Activated B cell treated with CpG ODN at 0.5 μM for 24 hours (primary cell): ENCODE measurements at regions not wholly inside any gene's neighbourhood (a gene's known extent, or its start where the extent isn't known, plus 50 kb on each side); places are given as distances from the start of the nearest gene placed in this dataset.

ENCODE experiments used
- ATAC-seq: fragments of 200-7000 bp; cut with Tn5 transposase; one replicate; pipeline ENCODE4 v1.10.0; 2021; ENCODE audit warnings: low read depth, mild to moderate bottlenecking, moderate library complexity
- CTCF ChIA-PET: fragments of 350-600 bp; sonication (Branson Sonifier 250); formaldehyde crosslinking; loops from one replicate; lab custom pipeline; 2021; ENCODE audit warnings: antibody characterized with exemption; lab: Charles Lee
- POLR2A ChIA-PET: fragments of 350-600 bp; sonication (Branson Sonifier 250); formaldehyde crosslinking; loops from one replicate; lab custom pipeline; 2021; ENCODE audit warnings: antibody characterized with exemption; lab: Charles Lee
- DNase-seq: peaks from one replicate; pipeline ENCODE4 v3.0.0; 2022
- H3K27ac Mint-ChIP-seq: one replicate; pipeline ENCODE4 v1.8.0; 2020; ENCODE audit warnings: mixed read lengths
- H3K27me3 Mint-ChIP-seq: one replicate; pipeline ENCODE4 v1.8.0; 2021; ENCODE audit warnings: mixed read lengths
- H3K36me3 Mint-ChIP-seq: one replicate; pipeline ENCODE4 v1.8.0; 2021; ENCODE audit warnings: low read depth, mixed read lengths
- H3K4me1 Mint-ChIP-seq: one replicate; pipeline ENCODE4 v1.8.0; 2021; ENCODE audit warnings: mixed read lengths
- H3K4me3 Mint-ChIP-seq: one replicate; pipeline ENCODE4 v1.8.0; 2020; ENCODE audit warnings: mild to moderate bottlenecking, mixed read lengths
- H3K9me3 Mint-ChIP-seq: one replicate; pipeline ENCODE4 v1.8.0; 2020; ENCODE audit warnings: mixed read lengths
- CTCF ChIP-seq: fragments of 200-600 bp; IDR thresholded peaks from one replicate; pipeline ENCODE4 v1.8.0; 2022; ENCODE audit warnings: antibody characterized with exemption, mild to moderate bottlenecking
- intact Hi-C: fragments of 100-400 bp; cut with micrococcal nuclease; formaldehyde crosslinking; loops from one replicate; pipeline ENCODE4 v1.15.1; 2024

- ATAC-seq, result no peak
- no peak for TF ChIP-seq CTCF
- peaks cover 12% of the 10 kb centered on the region for H3K9me3 Mint-ChIP-seq
- H3K36me3 Mint-ChIP-seq, result no peaks in the 10 kb centered on the region
- H3K4me3 Mint-ChIP-seq, result no peak overlapping the region
- intact Hi-C loops, result no loop called here
- ChIA-PET POLR2A (no interaction called here), CTCF (no interaction called here)
- no peaks in the 10 kb centered on the region for H3K4me1 Mint-ChIP-seq
- no peak overlapping the region for H3K27ac Mint-ChIP-seq
- DNase-seq, result no peak
- H3K27me3 Mint-ChIP-seq, result no peaks in the 10 kb centered on the region
Observed at GRCh38 chr2:225971433-225971832, 571.9 kb downstream of the NYAP2 start.

- Mint-ChIP-seq H3K27ac (no peak overlapping the region), H3K36me3 (no peaks in the 10 kb centered on the region), H3K4me1 (no peaks in the 10 kb centered on the region), H3K27me3 (no peaks in the 10 kb centered on the region), H3K4me3 (no peak overlapping the region), H3K9me3 (peaks cover 15% of the 10 kb centered on the region)
- no peak for ATAC-seq
- TF ChIP-seq CTCF, result no peak
- ChIA-PET CTCF (no interaction called here), POLR2A (no interaction called here)
- intact Hi-C loops, result no loop called here
- no peak for DNase-seq
Observed at GRCh38 chr2:225948903-225949302, 549.4 kb downstream of the NYAP2 start.

GRCh38 chr2:225938991-225939390, 539.5 kb downstream of the NYAP2 start:
- no peak for DNase-seq
- no peak overlapping the region for H3K4me3 Mint-ChIP-seq
- ATAC-seq, result no peak
- H3K27me3 Mint-ChIP-seq, result no peaks in the 10 kb centered on the region
- ChIA-PET POLR2A (no interaction called here), CTCF (no interaction called here)
- H3K36me3 Mint-ChIP-seq, result no peaks in the 10 kb centered on the region
- H3K27ac Mint-ChIP-seq, result no peak overlapping the region
- H3K9me3 Mint-ChIP-seq, result peaks cover 4% of the 10 kb centered on the region
- intact Hi-C loops, result no loop called here
- no peak for TF ChIP-seq CTCF
- no peaks in the 10 kb centered on the region for H3K4me1 Mint-ChIP-seq

GRCh38 chr2:225937625-225938187, 538.2 kb downstream of the NYAP2 start:
- H3K36me3 Mint-ChIP-seq, result no peaks in the 10 kb centered on the region
- ChIA-PET POLR2A (no interaction called here), CTCF (no interaction called here)
- no peak for ATAC-seq
- H3K4me1 Mint-ChIP-seq, result no peaks in the 10 kb centered on the region
- no peak overlapping the region for H3K27ac Mint-ChIP-seq
- intact Hi-C loops, result no loop called here
- no peak for TF ChIP-seq CTCF
- H3K27me3 Mint-ChIP-seq, result no peaks in the 10 kb centered on the region
- DNase-seq, result no peak
- no peak overlapping the region for H3K4me3 Mint-ChIP-seq
- peaks cover 4% of the 10 kb centered on the region for H3K9me3 Mint-ChIP-seq

GRCh38 chr2:225932811-225933413, 533.4 kb downstream of the NYAP2 start:
- ChIA-PET CTCF (no interaction called here), POLR2A (no interaction called here)
- DNase-seq, result no peak
- Mint-ChIP-seq H3K36me3 (no peaks in the 10 kb centered on the region), H3K4me1 (no peaks in the 10 kb centered on the region), H3K27me3 (no peaks in the 10 kb centered on the region), H3K4me3 (no peak overlapping the region), H3K27ac (no peak overlapping the region), H3K9me3 (peaks cover 4% of the 10 kb centered on the region)
- intact Hi-C loops, result no loop called here
- ATAC-seq, result no peak
- no peak for TF ChIP-seq CTCF
